ENCODE measurements at regions not wholly inside any gene's neighbourhood (a gene's known extent, or its start where the extent isn't known, plus 50 kb on each side); places are given as distances from the start of the nearest gene placed in this dataset.
"Not testable (repeated sequence)": the region's sequence is repeated elsewhere in the genome, so short reads cannot be mapped to it uniquely, and the experiment has no call there.

DNA sequence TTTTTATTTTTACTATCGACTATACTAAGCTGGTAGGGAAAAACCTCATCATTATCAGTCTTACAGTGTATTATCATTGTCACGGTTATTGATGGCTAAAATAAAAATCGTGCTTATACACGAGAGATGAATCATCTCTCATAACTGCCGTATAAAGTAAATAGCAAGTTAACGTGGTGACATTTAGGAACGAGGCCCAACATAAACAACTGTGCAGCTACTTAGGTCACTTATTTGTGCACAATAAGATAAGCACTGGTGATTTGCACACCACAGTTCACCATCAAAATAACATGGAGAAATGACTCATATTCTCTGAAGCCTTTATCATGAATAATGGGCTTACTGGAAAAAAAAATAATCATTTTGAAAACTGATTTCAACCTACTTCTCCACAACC, 482.0 kb upstream of the TENM3 start:
- no peak for DNase-seq

GRCh38 chr4:181766061-181766548, 477.1 kb upstream of the TENM3 start:
- no peak for DNase-seq

GRCh38 chr4:181770971-181771370, 472.2 kb upstream of the TENM3 start:
- DNase-seq, result no peak

- no peak for DNase-seq
Measured at GRCh38 chr4:181775298-181775697, 467.9 kb upstream of the TENM3 start.

GRCh38 chr4:181776264-181777054, 466.7 kb upstream of the TENM3 start:
- DNase-seq, result no peak

- DNase-seq, result no peak
Measured at GRCh38 chr4:181777518-181777917, 465.7 kb upstream of the TENM3 start.

DNA sequence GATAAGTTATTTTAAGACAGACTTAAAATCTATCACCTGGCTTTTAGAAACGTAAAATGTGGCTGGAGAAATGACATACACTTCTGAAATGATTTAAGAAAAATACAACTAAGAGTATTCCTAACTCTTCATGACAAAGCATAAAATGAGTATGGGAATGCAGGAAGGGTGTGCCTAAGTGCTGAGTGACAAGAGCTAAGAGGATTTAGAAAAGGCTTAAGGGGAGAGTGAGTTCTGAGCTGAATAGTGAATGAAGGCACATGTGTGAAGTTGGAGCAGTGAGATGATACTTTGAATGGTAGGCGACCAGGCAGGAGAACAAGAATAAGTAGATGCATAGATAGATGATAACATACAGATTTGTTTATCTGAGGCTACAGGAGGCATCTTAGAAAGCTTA, 458.3 kb upstream of the TENM3 start:
- DNase-seq, result no peak

- DNase-seq, result no peak
Measured at GRCh38 chr4:181792641-181793040, 450.6 kb upstream of the TENM3 start.

- DNase-seq, result no peak
Measured at GRCh38 chr4:181793096-181793495, 450.1 kb upstream of the TENM3 start.

DNA sequence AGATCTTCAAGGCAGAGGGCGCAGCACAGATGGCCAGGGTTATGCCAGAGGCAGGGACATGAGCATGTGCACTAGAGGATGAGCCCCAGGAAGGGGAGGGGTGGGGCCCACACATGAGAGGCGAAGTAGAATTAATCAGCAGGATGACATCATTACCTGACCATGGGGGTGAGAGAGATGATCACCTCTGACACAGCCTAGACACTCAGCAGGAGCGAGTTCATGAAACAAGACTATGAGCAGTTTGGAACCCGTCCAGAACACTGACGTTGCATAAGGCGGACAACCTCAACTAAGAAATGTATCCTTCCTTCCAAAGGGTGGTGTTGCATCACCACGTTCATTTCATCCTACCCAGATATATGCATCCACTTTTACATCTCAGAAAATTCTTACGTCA, 446.7 kb upstream of the TENM3 start:
- peak; percentile 73 for DNase-seq

- DNase-seq, result peak; percentile 27
Measured at GRCh38 chr4:181798536-181798935, 444.7 kb upstream of the TENM3 start.

GRCh38 chr4:181799561-181800069, 443.6 kb upstream of the TENM3 start:
- no peak for DNase-seq

DNA sequence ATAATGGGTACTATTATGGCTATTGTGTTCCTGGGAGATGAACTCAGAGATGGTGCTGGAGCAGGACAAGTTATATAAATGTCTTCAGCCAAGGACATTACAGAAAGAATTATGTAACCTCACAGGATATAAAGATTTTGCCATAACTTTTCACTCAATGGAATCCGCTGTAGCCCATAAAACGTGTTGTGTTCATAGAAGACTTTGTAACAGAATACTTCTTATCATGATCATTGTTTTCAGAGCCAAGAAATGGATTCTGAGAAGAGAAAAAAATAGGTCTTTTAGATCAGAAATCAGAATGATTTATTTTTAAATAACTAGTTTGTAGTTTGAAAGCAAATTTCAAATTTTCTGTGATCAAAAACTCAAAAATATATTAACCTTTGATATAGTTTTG, 441.0 kb upstream of the TENM3 start:
- no peak for DNase-seq

DNA sequence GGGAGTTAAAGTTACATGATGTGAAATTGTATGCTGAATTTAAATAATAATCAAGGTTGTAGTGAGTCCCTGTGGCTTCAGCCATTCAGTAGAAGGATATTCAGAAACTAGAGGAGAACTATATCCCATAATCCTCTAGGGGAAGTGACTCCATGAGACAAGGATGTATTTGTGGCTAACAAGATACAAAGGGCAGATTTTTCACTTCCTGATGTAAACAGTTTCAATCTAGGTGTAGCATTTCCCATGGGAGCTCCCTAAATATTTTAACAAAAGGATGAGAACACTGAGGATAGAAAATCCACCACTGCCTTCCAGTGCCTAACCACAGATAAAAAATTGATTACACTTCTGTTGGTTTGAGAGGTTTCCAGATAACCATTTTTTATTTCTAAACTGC, 435.4 kb upstream of the TENM3 start:
- no peak for DNase-seq

GRCh38 chr4:181810711-181811110, 432.5 kb upstream of the TENM3 start:
- no peak for DNase-seq

DNA sequence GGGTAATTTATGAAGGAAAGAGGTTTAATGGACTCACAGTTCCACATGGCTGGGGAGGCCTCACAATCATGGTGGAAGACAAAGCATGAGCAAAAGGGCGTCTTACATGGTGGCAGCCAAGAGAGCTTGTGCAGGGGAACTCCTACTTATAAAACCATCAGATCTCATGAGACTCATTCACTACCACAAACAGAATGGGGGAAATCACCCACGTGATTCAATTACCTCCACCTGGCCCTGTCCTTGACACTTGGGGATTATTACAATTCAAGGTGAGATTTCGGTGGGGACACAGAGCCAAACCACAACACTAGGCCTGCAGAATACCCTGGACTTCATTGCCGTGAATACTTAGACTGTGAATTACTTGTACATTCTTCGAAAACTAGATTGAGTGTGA, 431.7 kb upstream of the TENM3 start:
- not testable (repeated sequence) for DNase-seq

DNA sequence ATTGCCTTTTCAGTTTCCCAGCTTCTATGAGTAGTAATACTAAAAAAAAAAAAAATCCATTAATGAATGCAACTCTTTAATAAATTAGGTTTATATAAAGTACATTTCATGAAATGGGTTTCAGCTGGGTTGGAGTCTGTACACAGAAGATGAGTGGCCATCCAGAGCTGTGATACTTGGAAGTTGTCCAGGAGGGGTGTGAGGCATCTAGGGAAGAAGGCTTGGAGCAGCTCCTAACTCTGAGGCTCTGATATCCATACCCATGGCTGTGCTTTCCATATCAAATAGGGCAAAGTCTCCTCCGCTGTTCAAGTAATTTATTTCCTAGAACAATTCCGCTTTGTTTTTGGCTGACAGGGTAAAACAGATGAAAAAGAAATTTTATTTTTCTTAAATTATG, 423.3 kb upstream of the TENM3 start:
- no peak for DNase-seq

DNA sequence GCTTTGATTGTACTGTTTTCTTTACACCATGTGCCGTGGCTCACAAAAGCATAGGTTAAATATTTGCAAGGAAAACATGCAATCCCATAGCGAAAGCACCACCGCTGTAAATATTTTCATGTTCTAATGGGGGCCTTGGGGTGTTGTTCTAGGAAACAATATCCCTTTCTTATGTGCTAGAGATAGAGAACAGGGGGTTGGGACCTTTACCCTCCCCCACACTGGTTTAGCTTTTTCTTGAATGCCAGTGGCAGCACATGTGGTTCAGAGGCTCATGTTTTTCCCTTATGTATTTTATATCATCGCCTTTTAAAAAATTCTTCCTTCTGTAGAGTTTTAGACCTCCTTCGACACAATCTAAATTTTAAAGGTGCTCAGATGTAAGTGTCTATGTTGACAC, 422.6 kb upstream of the TENM3 start:
- no peak for DNase-seq

- no peak for DNase-seq
Measured at GRCh38 chr4:181821039-181822004, 421.9 kb upstream of the TENM3 start.

- DNase-seq, result no peak
Measured at GRCh38 chr4:181822005-181822375, 421.2 kb upstream of the TENM3 start.

DNA sequence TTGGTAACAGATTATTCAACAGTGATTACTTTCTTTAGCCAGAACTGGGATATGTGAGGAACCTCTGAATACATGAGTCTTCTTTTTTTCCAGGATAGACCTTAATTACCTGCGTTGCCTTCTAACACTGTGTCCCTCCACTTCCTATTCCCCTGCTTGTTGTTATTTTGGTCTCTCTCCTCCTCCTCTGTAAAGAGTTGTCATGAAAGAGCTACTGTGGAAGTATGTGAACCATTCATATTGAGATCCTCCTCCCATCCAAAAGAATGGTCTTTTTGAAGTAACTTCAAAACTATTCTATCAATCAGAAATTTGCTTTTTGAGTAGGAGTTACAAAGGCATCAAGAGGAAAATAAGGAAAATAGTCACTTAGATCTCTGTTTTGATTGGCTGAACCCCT, 420.0 kb upstream of the TENM3 start:
- DNase-seq, result no peak

GRCh38 chr4:181823645-181824044, 419.6 kb upstream of the TENM3 start:
- DNase-seq, result no peak

- no peak for DNase-seq
Measured at GRCh38 chr4:181825564-181825963, 417.6 kb upstream of the TENM3 start.

DNA sequence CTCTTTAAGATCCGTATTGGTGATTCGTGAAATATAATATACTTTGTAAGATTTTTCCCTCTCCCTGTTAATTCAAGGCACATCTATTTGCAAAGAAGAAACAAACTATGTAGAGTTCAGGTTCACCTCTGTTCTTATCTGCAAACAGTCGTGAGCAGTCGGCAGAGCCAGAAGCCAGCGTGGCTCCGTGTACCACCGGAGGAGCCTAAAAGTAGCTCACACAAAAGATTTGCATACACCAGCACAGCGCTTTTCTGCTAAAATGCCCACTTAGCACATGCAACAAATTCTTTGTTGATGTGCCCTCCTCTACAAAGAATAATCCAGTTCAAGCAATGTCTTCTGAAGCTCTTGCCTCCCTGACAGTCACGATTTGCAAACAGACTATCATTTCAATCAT, 416.0 kb upstream of the TENM3 start:
- DNase-seq, result no peak
